HepG2 (cell line): ENCODE measurements at regions not wholly inside any gene's neighbourhood (a gene's known extent, or its start where the extent isn't known, plus 50 kb on each side); places are given as distances from the start of the nearest gene placed in this dataset.

ENCODE experiments used
- CBX5 ChIP-seq: sonication (generic); formaldehyde crosslinking; IDR thresholded peaks from 2 replicates; pipeline ENCODE4 v1.4.0; 2020; ENCODE audit warnings: missing genetic modification reagents, borderline replicate concordance
- HIVEP1 ChIP-seq: sonication (generic); formaldehyde crosslinking; IDR thresholded peaks from 2 replicates; pipeline ENCODE4 v1.4.0; 2020; ENCODE audit warnings: mild to moderate bottlenecking, missing genetic modification reagents
- HMG20A ChIP-seq: IDR thresholded peaks from 2 replicates; pipeline ENCODE4 v1.6.1; 2016; ENCODE audit warnings: borderline replicate concordance
- IKZF1 ChIP-seq: fragments of 450-650 bp; IDR thresholded peaks from 2 replicates; pipeline ENCODE4 v1.7.1; 2016
- IRF2 ChIP-seq: IDR thresholded peaks from 2 replicates; pipeline ENCODE4 v1.6.1; 2018; ENCODE audit warnings: missing genetic modification reagents, missing compliant biosample characterization
- NAIF1 ChIP-seq: sonication (generic); formaldehyde crosslinking; IDR thresholded peaks from 2 replicates; pipeline ENCODE4 v1.5.0; 2020; ENCODE audit warnings: mild to moderate bottlenecking, missing genetic modification reagents, borderline replicate concordance
- REL ChIP-seq: sonication (generic); formaldehyde crosslinking; conservative IDR thresholded peaks from 2 replicates; pipeline ENCODE4 v1.8.0; 2022; ENCODE audit warnings: mild to moderate bottlenecking, missing genetic modification reagents, moderate library complexity
- RFX3 ChIP-seq: IDR thresholded peaks from 2 replicates; pipeline ENCODE4 v1.6.1; 2016; ENCODE audit warnings: missing biosample characterization, missing genetic modification reagents
- SIN3B ChIP-seq: fragments of 150-350 bp; IDR thresholded peaks from 2 replicates; pipeline ENCODE4 v1.6.1; 2014; ENCODE audit warnings: low read length
- ZBTB8A ChIP-seq: sonication (generic); formaldehyde crosslinking; IDR thresholded peaks from 2 replicates; pipeline ENCODE4 v1.4.0; 2020; ENCODE audit warnings: mild to moderate bottlenecking, low read depth, missing genetic modification reagents, borderline replicate concordance
- ZFP36L1 ChIP-seq: sonication (generic); formaldehyde crosslinking; IDR thresholded peaks from 2 replicates; pipeline ENCODE4 v1.8.0; 2022; ENCODE audit warnings: mild to moderate bottlenecking, missing genetic modification reagents, moderate library complexity
- ZNF343 ChIP-seq: sonication (generic); formaldehyde crosslinking; IDR thresholded peaks from 2 replicates; pipeline ENCODE4 v1.4.0; 2020; ENCODE audit warnings: mild to moderate bottlenecking, missing genetic modification reagents
- ZNF530 ChIP-seq: sonication (generic); formaldehyde crosslinking; IDR thresholded peaks from 2 replicates; pipeline ENCODE4 v1.5.0; 2020; ENCODE audit warnings: low read depth, mild to moderate bottlenecking, missing genetic modification reagents
- ZNF558 ChIP-seq: sonication (generic); formaldehyde crosslinking; IDR thresholded peaks from 2 replicates; pipeline ENCODE4 v1.9.0; 2022; ENCODE audit warnings: mild to moderate bottlenecking, missing genetic modification reagents, borderline replicate concordance
- ZNF616 ChIP-seq: sonication (generic); formaldehyde crosslinking; IDR thresholded peaks from 2 replicates; pipeline ENCODE4 v1.5.0; 2020; ENCODE audit warnings: low read depth, mild to moderate bottlenecking, missing genetic modification reagents
- ZNF746 ChIP-seq: sonication (generic); formaldehyde crosslinking; IDR thresholded peaks from 2 replicates; pipeline ENCODE4 v1.8.0; 2022; ENCODE audit warnings: mild to moderate bottlenecking, missing genetic modification reagents
- TF ChIP-seq, protein P1 (sequence below): sonication (generic); formaldehyde crosslinking; IDR thresholded peaks from 2 replicates; pipeline ENCODE4 v1.5.0; 2020; ENCODE audit warnings: missing genetic modification reagents
- TF ChIP-seq, protein P2 (sequence below): sonication (generic); formaldehyde crosslinking; IDR thresholded peaks from 2 replicates; pipeline ENCODE4 v1.4.0; 2020; ENCODE audit warnings: missing genetic modification reagents; ENCODE audit errors: not compliant biosample characterization
- TF ChIP-seq, protein P3 (sequence below): IDR thresholded peaks from 2 replicates; pipeline ENCODE4 v1.4.0; 2020; ENCODE audit warnings: mild to moderate bottlenecking, missing genetic modification reagents
- TF ChIP-seq, protein P4 (sequence below): sonication (generic); formaldehyde crosslinking; IDR thresholded peaks from 2 replicates; pipeline ENCODE4 v1.4.0; 2020; ENCODE audit warnings: missing genetic modification reagents, borderline replicate concordance
- TF ChIP-seq, protein P5 (sequence below): fragments of 450-650 bp; IDR thresholded peaks from 2 replicates; pipeline ENCODE4 v1.6.1; 2017

DNA sequence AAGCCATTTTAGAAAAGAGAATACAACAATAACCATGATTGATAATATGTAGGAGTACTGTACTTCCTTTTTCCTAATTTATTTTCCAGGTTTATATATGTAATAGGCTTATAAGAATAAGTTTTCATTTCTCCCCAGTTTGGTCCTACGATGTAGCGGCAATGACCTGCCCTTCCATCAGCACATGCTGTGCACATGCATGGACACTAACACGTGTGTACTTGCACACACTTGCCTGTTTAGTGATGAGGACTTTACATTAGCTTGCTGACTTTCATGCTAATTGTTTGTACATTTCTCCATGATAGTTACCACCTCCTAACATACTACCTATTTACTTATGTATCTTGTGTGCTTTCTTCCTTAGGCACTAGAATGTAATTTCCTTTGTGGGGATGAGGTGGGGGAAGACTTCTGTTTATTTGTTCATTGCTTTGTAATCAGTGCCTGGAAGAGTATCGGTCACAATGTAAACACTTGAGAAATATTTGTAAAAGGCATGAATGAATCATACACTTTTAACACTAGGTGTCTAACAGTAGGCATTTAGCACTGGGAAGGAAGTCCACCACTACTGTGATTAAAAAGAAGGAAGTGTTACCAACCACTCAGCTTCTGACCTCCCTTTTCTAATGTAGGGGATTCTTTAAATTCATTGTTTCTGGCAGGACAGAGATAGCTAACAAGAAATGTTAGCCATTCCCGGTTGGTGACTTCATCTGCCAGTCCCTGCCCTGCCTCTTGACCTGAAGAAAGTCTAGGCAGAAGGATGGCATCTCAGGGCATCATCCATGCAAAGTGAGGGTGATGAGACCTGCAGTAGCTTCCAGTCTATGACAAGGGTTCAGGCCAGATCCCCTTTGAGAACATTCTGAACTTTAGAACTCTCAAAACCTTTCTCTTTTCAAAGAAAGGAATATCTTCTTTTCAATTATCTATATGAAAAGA, 120.2 kb upstream of the RAB18 start (continued):
- TF ChIP-seq, protein P1, sequence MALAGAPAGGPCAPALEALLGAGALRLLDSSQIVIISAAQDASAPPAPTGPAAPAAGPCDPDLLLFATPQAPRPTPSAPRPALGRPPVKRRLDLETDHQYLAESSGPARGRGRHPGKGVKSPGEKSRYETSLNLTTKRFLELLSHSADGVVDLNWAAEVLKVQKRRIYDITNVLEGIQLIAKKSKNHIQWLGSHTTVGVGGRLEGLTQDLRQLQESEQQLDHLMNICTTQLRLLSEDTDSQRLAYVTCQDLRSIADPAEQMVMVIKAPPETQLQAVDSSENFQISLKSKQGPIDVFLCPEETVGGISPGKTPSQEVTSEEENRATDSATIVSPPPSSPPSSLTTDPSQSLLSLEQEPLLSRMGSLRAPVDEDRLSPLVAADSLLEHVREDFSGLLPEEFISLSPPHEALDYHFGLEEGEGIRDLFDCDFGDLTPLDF (CRISPR knock-in tag) = no peak
- TF ChIP-seq IRF2 (CRISPR knock-in tag) = no peak
- no peak for TF ChIP-seq NAIF1 (CRISPR knock-in tag)
- TF ChIP-seq, protein P2, sequence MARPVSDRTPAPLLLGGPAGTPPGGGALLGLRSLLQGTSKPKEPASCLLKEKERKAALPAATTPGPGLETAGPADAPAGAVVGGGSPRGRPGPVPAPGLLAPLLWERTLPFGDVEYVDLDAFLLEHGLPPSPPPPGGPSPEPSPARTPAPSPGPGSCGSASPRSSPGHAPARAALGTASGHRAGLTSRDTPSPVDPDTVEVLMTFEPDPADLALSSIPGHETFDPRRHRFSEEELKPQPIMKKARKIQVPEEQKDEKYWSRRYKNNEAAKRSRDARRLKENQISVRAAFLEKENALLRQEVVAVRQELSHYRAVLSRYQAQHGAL (CRISPR knock-in tag) = no peak
- TF ChIP-seq, protein P3, sequence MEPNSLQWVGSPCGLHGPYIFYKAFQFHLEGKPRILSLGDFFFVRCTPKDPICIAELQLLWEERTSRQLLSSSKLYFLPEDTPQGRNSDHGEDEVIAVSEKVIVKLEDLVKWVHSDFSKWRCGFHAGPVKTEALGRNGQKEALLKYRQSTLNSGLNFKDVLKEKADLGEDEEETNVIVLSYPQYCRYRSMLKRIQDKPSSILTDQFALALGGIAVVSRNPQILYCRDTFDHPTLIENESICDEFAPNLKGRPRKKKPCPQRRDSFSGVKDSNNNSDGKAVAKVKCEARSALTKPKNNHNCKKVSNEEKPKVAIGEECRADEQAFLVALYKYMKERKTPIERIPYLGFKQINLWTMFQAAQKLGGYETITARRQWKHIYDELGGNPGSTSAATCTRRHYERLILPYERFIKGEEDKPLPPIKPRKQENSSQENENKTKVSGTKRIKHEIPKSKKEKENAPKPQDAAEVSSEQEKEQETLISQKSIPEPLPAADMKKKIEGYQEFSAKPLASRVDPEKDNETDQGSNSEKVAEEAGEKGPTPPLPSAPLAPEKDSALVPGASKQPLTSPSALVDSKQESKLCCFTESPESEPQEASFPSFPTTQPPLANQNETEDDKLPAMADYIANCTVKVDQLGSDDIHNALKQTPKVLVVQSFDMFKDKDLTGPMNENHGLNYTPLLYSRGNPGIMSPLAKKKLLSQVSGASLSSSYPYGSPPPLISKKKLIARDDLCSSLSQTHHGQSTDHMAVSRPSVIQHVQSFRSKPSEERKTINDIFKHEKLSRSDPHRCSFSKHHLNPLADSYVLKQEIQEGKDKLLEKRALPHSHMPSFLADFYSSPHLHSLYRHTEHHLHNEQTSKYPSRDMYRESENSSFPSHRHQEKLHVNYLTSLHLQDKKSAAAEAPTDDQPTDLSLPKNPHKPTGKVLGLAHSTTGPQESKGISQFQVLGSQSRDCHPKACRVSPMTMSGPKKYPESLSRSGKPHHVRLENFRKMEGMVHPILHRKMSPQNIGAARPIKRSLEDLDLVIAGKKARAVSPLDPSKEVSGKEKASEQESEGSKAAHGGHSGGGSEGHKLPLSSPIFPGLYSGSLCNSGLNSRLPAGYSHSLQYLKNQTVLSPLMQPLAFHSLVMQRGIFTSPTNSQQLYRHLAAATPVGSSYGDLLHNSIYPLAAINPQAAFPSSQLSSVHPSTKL (CRISPR knock-in tag) = peak; percentile 73
- TF ChIP-seq RFX3 (CRISPR knock-in tag) = no peak
- TF ChIP-seq ZBTB8A (CRISPR knock-in tag) = no peak
- TF ChIP-seq CBX5 (CRISPR knock-in tag) = no peak
- TF ChIP-seq ZNF746 (CRISPR knock-in tag) = no peak
- TF ChIP-seq ZNF530 (CRISPR knock-in tag) = no peak
- TF ChIP-seq, protein P4, sequence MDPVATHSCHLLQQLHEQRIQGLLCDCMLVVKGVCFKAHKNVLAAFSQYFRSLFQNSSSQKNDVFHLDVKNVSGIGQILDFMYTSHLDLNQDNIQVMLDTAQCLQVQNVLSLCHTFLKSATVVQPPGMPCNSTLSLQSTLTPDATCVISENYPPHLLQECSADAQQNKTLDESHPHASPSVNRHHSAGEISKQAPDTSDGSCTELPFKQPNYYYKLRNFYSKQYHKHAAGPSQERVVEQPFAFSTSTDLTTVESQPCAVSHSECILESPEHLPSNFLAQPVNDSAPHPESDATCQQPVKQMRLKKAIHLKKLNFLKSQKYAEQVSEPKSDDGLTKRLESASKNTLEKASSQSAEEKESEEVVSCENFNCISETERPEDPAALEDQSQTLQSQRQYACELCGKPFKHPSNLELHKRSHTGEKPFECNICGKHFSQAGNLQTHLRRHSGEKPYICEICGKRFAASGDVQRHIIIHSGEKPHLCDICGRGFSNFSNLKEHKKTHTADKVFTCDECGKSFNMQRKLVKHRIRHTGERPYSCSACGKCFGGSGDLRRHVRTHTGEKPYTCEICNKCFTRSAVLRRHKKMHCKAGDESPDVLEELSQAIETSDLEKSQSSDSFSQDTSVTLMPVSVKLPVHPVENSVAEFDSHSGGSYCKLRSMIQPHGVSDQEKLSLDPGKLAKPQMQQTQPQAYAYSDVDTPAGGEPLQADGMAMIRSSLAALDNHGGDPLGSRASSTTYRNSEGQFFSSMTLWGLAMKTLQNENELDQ (CRISPR knock-in tag) = no peak
- TF ChIP-seq SIN3B = no peak
- TF ChIP-seq REL (CRISPR knock-in tag) = no peak
- TF ChIP-seq, protein P5, sequence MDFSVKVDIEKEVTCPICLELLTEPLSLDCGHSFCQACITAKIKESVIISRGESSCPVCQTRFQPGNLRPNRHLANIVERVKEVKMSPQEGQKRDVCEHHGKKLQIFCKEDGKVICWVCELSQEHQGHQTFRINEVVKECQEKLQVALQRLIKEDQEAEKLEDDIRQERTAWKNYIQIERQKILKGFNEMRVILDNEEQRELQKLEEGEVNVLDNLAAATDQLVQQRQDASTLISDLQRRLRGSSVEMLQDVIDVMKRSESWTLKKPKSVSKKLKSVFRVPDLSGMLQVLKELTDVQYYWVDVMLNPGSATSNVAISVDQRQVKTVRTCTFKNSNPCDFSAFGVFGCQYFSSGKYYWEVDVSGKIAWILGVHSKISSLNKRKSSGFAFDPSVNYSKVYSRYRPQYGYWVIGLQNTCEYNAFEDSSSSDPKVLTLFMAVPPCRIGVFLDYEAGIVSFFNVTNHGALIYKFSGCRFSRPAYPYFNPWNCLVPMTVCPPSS = no peak
- peak; percentile 74; the same call in 1 of the 2 replicates for TF ChIP-seq HMG20A (CRISPR knock-in tag)
- no peak for TF ChIP-seq ZNF343
- TF ChIP-seq ZNF616 = no peak
- no peak for TF ChIP-seq ZFP36L1 (CRISPR knock-in tag)
- no peak for TF ChIP-seq ZNF558 (CRISPR knock-in tag)
- no peak for TF ChIP-seq HIVEP1 (CRISPR knock-in tag)
- TF ChIP-seq IKZF1 = no peak
